Nephron (organoid): ENCODE measurements at regions not wholly inside any gene's neighbourhood (a gene's known extent, or its start where the extent isn't known, plus 50 kb on each side); places are given as distances from the start of the nearest gene placed in this dataset.

Experiments
- H3K27ac Mint-ChIP-seq, 3 experiments: 2 replicates each; pipeline ENCODE4 v1.8.0; 2020; ENCODE audit warnings: mixed read lengths in 3 of 3, mild to moderate bottlenecking in 2 of 3, moderate library complexity in 1 of 3
- H3K27me3 Mint-ChIP-seq: 2 replicates; pipeline ENCODE4 v1.8.0; 2021; ENCODE audit warnings: low read depth, mild to moderate bottlenecking, moderate library complexity, mixed read lengths
- H3K36me3 Mint-ChIP-seq: 2 replicates; pipeline ENCODE4 v1.8.0; 2020; ENCODE audit warnings: low read depth, mixed read lengths
- H3K4me1 Mint-ChIP-seq: 2 replicates; pipeline ENCODE4 v1.8.0; 2020; ENCODE audit warnings: mixed read lengths
- H3K4me3 Mint-ChIP-seq, 3 experiments: 2 replicates each; pipeline ENCODE4 v1.8.0; 2020; ENCODE audit warnings: mild to moderate bottlenecking in 3 of 3, mixed read lengths in 3 of 3, moderate library complexity in 2 of 3
- H3K9me3 Mint-ChIP-seq: 2 replicates; pipeline ENCODE4 v1.8.0; 2020; ENCODE audit warnings: mixed read lengths
- TF ChIP-seq, protein P1 (sequence below), 3 experiments: fragments of 200-600 bp; sonication (generic); IDR thresholded peaks; one replicate each; pipeline ENCODE4 v1.5.0; 2021; ENCODE audit warnings: antibody characterized with exemption in 3 of 3; ENCODE audit not compliant: unreplicated experiment in 3 of 3

DNA sequence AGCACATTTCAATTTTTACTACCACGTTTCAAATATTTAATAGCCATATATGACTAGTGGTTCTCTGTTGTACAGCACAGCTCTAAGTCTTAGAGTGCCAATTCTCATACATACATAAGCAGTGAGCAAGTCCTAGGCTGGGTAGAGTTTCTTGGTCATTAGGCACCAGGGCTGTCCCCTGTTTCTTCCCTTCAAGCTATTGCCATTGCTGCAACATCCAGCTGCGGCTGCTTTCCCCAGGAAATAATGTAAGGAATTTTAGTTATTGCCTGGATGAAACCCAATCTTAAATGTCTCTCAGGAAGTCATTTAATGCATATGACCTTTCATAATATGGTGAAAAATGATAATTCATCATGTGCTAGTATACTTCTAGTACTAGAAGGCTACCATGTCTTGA lies 74.1 kb upstream of the PPP3CA start:
- no peaks in the 10 kb centered on the region for H3K27me3 Mint-ChIP-seq
- TF ChIP-seq, protein P1, sequence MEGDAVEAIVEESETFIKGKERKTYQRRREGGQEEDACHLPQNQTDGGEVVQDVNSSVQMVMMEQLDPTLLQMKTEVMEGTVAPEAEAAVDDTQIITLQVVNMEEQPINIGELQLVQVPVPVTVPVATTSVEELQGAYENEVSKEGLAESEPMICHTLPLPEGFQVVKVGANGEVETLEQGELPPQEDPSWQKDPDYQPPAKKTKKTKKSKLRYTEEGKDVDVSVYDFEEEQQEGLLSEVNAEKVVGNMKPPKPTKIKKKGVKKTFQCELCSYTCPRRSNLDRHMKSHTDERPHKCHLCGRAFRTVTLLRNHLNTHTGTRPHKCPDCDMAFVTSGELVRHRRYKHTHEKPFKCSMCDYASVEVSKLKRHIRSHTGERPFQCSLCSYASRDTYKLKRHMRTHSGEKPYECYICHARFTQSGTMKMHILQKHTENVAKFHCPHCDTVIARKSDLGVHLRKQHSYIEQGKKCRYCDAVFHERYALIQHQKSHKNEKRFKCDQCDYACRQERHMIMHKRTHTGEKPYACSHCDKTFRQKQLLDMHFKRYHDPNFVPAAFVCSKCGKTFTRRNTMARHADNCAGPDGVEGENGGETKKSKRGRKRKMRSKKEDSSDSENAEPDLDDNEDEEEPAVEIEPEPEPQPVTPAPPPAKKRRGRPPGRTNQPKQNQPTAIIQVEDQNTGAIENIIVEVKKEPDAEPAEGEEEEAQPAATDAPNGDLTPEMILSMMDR (IDR thresholded peaks at IDR 0.05; ENCODE audit: unreplicated experiment in 3 of 3): no peak
- peaks cover 3% of the 10 kb centered on the region for H3K9me3 Mint-ChIP-seq
- H3K27ac Mint-ChIP-seq: no peak overlapping the region
- no peak overlapping the region for H3K4me3 Mint-ChIP-seq
- no peaks in the 10 kb centered on the region for H3K36me3 Mint-ChIP-seq
- peaks cover 18% of the 10 kb centered on the region for H3K4me1 Mint-ChIP-seq

DNA sequence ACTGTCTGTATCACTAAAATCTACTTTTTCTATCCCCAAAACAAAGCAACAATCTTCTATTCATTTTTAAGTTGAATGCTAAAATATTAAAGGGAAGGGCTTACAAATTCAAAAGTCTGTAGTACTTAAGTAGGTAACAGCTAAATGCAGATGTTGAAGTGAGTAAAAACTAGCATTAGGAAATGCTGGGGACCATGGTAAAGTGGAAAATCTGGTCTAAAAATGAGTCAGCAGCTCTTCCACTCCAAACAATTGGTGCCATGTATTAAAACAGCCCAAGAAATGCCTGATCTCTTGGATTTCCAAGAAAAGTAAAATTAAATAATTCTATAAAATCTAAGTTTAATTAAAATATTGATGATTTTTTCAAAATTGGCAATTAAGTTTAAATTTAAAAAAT lies 73.3 kb upstream of the PPP3CA start:
- Mint-ChIP-seq H3K4me1 (peaks cover 18% of the 10 kb centered on the region), H3K4me3 (no peak overlapping the region), H3K27me3 (no peaks in the 10 kb centered on the region), H3K27ac (no peak overlapping the region), H3K9me3 (peaks cover 3% of the 10 kb centered on the region), H3K36me3 (no peaks in the 10 kb centered on the region)
- TF ChIP-seq, protein P1 (IDR thresholded peaks at IDR 0.05; ENCODE audit: unreplicated experiment in 3 of 3): no peak

DNA sequence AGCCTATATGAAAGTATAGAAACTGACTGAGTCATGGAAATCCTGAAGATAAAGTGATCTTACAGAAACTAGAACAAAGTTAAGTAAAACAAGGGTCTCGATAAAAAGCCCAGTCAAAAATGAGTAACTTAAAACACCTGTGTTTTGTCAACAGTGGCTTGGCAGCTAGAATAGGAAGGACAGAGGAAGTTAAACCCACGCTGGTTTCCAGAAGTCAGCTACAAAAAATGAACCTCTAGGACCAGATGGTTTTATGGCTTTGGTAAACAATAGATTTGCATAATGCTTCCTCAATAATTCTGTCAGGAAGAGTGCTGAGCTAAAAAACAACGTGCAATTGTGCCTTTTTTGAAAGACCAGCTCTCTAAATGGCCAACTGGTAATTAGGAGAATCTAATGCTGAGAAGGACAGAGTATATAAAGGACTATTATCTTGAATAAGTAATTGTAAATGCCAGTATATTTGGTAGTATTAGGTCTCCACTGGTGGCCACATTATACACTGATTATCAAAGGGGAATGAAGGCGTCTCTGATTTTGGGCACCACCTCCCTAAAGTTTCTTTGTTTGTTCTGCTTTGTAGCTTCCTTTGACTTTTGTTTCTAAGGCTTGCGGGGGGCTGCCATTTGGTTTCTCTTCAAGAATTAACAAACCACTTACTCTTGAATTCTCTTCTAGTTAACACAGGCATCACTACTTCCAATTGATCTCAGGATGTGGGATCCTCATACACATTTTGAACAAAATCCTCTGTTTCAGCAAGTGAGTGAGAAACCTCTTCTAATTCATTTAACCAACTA lies 72.2 kb upstream of the PPP3CA start:
- Mint-ChIP-seq H3K4me3 (no peak overlapping the region), H3K4me1 (peaks cover 18% of the 10 kb centered on the region), H3K27me3 (no peaks in the 10 kb centered on the region), H3K9me3 (peaks cover 3% of the 10 kb centered on the region), H3K27ac (peak overlapping the region; percentile 23 to 48 (median 32)), H3K36me3 (no peaks in the 10 kb centered on the region)
- TF ChIP-seq, protein P1 (IDR thresholded peaks at IDR 0.05; ENCODE audit: unreplicated experiment in 3 of 3): no peak

DNA sequence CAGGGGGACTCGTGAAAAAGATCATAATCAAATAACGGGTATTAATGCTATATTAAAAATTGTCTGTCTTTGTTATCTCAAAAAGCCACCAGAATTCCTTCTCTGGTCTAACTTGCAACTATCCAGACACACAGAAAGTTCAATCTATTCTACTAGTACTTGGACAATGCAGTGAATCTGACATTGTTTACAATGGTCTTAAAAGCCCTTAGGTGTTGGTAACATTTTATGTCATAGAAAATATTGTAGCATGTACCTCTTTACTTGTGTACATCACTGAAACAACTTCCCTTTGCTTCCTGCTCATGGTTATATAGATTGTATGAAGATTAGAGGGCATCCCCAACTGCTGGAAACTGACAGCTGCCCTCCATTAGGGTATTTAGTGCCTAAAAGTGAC lies 71.1 kb upstream of the PPP3CA start:
- H3K27me3 Mint-ChIP-seq: no peaks in the 10 kb centered on the region
- H3K4me3 Mint-ChIP-seq: no peak overlapping the region
- no peaks in the 10 kb centered on the region for H3K9me3 Mint-ChIP-seq
- H3K4me1 Mint-ChIP-seq: peaks cover 18% of the 10 kb centered on the region
- H3K36me3 Mint-ChIP-seq: no peaks in the 10 kb centered on the region
- TF ChIP-seq, protein P1 (IDR thresholded peaks at IDR 0.05; ENCODE audit: unreplicated experiment in 3 of 3): no peak
- peak overlapping the region; percentile 10 to 69 (median 69) for H3K27ac Mint-ChIP-seq

DNA sequence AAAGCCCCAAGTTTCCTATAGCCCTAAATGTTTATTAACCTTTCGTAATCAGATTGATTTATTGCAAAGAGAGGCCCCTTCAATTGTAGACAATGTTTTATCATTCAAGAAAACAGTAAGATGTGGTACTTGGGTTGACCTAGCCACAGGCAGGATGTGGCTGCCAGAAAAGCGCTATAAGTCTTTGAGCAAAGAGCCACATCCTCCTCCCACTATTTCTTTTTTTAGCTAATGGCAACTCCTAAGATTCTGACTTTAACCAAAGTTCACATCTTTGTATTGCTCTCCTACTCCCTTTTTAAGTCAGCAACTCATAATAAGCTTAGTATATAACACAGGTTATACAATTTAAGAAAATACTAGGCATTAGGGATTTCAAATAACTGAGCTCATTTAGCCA lies 70.7 kb upstream of the PPP3CA start:
- H3K4me3 Mint-ChIP-seq: no peak overlapping the region
- H3K4me1 Mint-ChIP-seq: peaks cover 18% of the 10 kb centered on the region
- TF ChIP-seq, protein P1 (IDR thresholded peaks at IDR 0.05; ENCODE audit: unreplicated experiment in 3 of 3): no peak
- H3K36me3 Mint-ChIP-seq: no peaks in the 10 kb centered on the region
- no peaks in the 10 kb centered on the region for H3K27me3 Mint-ChIP-seq
- peak overlapping the region; percentile 10 to 69 (median 69) for H3K27ac Mint-ChIP-seq
- H3K9me3 Mint-ChIP-seq: no peaks in the 10 kb centered on the region

DNA sequence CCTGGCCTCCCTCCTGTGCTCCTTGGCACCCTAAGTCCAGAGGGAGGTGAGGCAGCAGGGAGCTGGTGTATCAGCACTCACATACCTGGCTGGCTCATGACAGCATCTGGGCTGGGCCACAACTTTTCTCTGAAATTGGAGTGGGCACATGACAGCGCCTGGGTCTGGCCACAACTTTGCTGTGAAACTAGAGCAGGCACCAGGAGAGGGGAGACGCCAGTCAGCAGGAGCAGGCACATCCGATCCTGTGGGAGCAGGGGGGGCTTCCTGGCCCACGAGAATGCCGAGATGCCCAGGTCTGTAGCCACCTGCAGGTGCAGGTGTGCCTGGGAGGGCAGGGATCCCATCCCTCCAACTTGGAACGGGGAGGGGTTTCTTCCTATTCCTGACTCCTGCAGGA lies 69.7 kb upstream of the PPP3CA start:
- H3K4me1 Mint-ChIP-seq: peaks cover 18% of the 10 kb centered on the region
- H3K27ac Mint-ChIP-seq: no peak overlapping the region
- H3K36me3 Mint-ChIP-seq: no peaks in the 10 kb centered on the region
- no peaks in the 10 kb centered on the region for H3K27me3 Mint-ChIP-seq
- H3K9me3 Mint-ChIP-seq: no peaks in the 10 kb centered on the region
- TF ChIP-seq, protein P1 (IDR thresholded peaks at IDR 0.05; ENCODE audit: unreplicated experiment in 3 of 3): no peak
- H3K4me3 Mint-ChIP-seq: no peak overlapping the region
